CD14-positive monocyte (primary cell): ENCODE measurements at regions not wholly inside any gene's neighbourhood (a gene's known extent, or its start where the extent isn't known, plus 50 kb on each side); places are given as distances from the start of the nearest gene placed in this dataset.

Experiments
- DNase-seq, 3 donors: peaks; one replicate each; pipeline ENCODE4 v3.0.0-alpha.2; 2011 to 2022
- H2AFZ ChIP-seq: 2 replicates; pipeline ENCODE4 v1.6.0; 2012; ENCODE audit warnings: mild to moderate bottlenecking, low read depth, low read length, inconsistent platforms; ENCODE audit not compliant: insufficient read depth, poor library complexity, severe bottlenecking
- H3K27ac ChIP-seq, 2 donors: 1 replicate in 1 of 2; 2 replicates in 1 of 2; pipeline ENCODE4 v1.5.1; 2012 to 2013; ENCODE audit warnings: low read length in 2 of 2, control low read depth in 1 of 2, inconsistent platforms in 1 of 2, low read depth in 1 of 2, mild to moderate bottlenecking in 1 of 2
- H3K27me3 ChIP-seq, 2 donors: one replicate each; pipeline versions ENCODE4 v1.6.0 to v1.6.1; 2011 to 2013; ENCODE audit warnings: low read length in 2 of 2; ENCODE audit not compliant: control insufficient read depth in 2 of 2, insufficient read depth in 2 of 2
- H3K36me3 ChIP-seq, 2 donors: replicated peaks in 1 of 2; 1 replicate in 1 of 2; 2 replicates in 1 of 2; pipeline versions ENCODE4 v1.5.1 to v1.6.1; 2012 to 2013; ENCODE audit warnings: low read length in 2 of 2, control low read depth in 1 of 2, inconsistent platforms in 1 of 2, mild to moderate bottlenecking in 1 of 2; ENCODE audit not compliant: insufficient read depth in 2 of 2, control insufficient read depth in 1 of 2
- H3K4me1 ChIP-seq, 2 donors: 1 replicate in 1 of 2; 2 replicates in 1 of 2; pipeline versions ENCODE4 v1.5.1 to v1.6.1; 2012 to 2013; ENCODE audit warnings: low read length in 2 of 2, control low read depth in 1 of 2, inconsistent platforms in 1 of 2, mild to moderate bottlenecking in 1 of 2, moderate library complexity in 1 of 2; ENCODE audit not compliant: insufficient read depth in 2 of 2, control insufficient read depth in 1 of 2
- H3K4me2 ChIP-seq: replicated peaks from 2 replicates; pipeline ENCODE3; 2012; ENCODE audit warnings: low read length, moderate library complexity, mild to moderate bottlenecking; ENCODE audit not compliant: poor library complexity, severe bottlenecking; ENCODE audit errors: extremely low read depth
- H3K4me3 ChIP-seq, 3 experiments: fragments of 200-600 bp in 1 of 3; sonication (generic) in 1 of 3; replicated peaks in 1 of 3; 1 replicate in 2 of 3; 2 replicates in 1 of 3; pipeline ENCODE4 v1.5.1; 2011 to 2013; ENCODE audit warnings: low read length in 3 of 3, mild to moderate bottlenecking in 3 of 3, control low read depth in 2 of 3, low read depth in 2 of 3, inconsistent platforms in 1 of 3, moderate library complexity in 1 of 3
- H3K79me2 ChIP-seq: 2 replicates; pipeline ENCODE4 v1.6.0; 2012; ENCODE audit warnings: mild to moderate bottlenecking, control low read depth, inconsistent platforms, low read length, moderate library complexity; ENCODE audit not compliant: insufficient read depth
- H3K9ac ChIP-seq: 2 replicates; pipeline ENCODE4 v1.6.0; 2017; ENCODE audit warnings: low read length, mild to moderate bottlenecking; ENCODE audit not compliant: insufficient read depth, poor library complexity, severe bottlenecking
- H3K9me3 ChIP-seq, 2 donors: replicated peaks in 1 of 2; 1 replicate in 1 of 2; 2 replicates in 1 of 2; pipeline versions ENCODE4 v1.5.1 to v1.6.1; 2012 to 2013; ENCODE audit warnings: low read length in 2 of 2, control low read depth in 1 of 2; ENCODE audit not compliant: control insufficient read depth in 1 of 2, insufficient read depth in 1 of 2
- H4K20me1 ChIP-seq: 2 replicates; pipeline ENCODE4 v1.6.0; 2012; ENCODE audit warnings: mild to moderate bottlenecking, low read length, control low read depth, moderate library complexity; ENCODE audit not compliant: insufficient read depth
- H3K27ac Mint-ChIP-seq, 7 donors: one replicate each; pipeline ENCODE4 v1.8.0; 2020; ENCODE audit warnings: mild to moderate bottlenecking in 7 of 7, mixed read lengths in 7 of 7, moderate library complexity in 6 of 7, inconsistent platforms in 2 of 7
- H3K27me3 Mint-ChIP-seq, 3 donors: one replicate each; pipeline ENCODE4 v1.8.0; 2021 to 2022; ENCODE audit warnings: low read depth in 3 of 3, mild to moderate bottlenecking in 3 of 3, mixed read lengths in 3 of 3, moderate library complexity in 3 of 3, inconsistent platforms in 1 of 3
- H3K36me3 Mint-ChIP-seq, 2 donors: one replicate each; pipeline ENCODE4 v1.8.0; 2020; ENCODE audit warnings: mixed read lengths in 2 of 2, inconsistent platforms in 1 of 2, mild to moderate bottlenecking in 1 of 2
- H3K4me1 Mint-ChIP-seq: one replicate; pipeline ENCODE4 v1.8.0; 2020; ENCODE audit warnings: mild to moderate bottlenecking, mixed read lengths
- H3K4me3 Mint-ChIP-seq, 2 donors: one replicate each; pipeline ENCODE4 v1.8.0; 2020; ENCODE audit warnings: mild to moderate bottlenecking in 2 of 2, mixed read lengths in 2 of 2, moderate library complexity in 1 of 2
- H3K9me3 Mint-ChIP-seq, 7 donors: one replicate each; pipeline ENCODE4 v1.8.0; 2020 to 2022; ENCODE audit warnings: mixed read lengths in 7 of 7, mild to moderate bottlenecking in 6 of 7, moderate library complexity in 6 of 7, inconsistent platforms in 2 of 7
- WGBS: methylation state at CpG from one replicate; pipeline ENCODE4 v1.1.5; 2013; ENCODE audit warnings: missing lambda C conversion rate; ENCODE audit not compliant: insufficient coverage; 5-methylcytosine and 5-hydroxymethylcytosine counted together
- intact Hi-C, 2 donors: fragments of 100-400 bp; cut with micrococcal nuclease; formaldehyde crosslinking; loops; one replicate each; pipeline versions ENCODE4 v1.15.0 to v1.15.1; 2023
- TF ChIP-seq, protein P1 (sequence below): fragments of 200-600 bp; IDR thresholded peaks from one replicate; pipeline ENCODE4 v1.8.0; 2022; ENCODE audit warnings: antibody characterized with exemption, mild to moderate bottlenecking

DNA sequence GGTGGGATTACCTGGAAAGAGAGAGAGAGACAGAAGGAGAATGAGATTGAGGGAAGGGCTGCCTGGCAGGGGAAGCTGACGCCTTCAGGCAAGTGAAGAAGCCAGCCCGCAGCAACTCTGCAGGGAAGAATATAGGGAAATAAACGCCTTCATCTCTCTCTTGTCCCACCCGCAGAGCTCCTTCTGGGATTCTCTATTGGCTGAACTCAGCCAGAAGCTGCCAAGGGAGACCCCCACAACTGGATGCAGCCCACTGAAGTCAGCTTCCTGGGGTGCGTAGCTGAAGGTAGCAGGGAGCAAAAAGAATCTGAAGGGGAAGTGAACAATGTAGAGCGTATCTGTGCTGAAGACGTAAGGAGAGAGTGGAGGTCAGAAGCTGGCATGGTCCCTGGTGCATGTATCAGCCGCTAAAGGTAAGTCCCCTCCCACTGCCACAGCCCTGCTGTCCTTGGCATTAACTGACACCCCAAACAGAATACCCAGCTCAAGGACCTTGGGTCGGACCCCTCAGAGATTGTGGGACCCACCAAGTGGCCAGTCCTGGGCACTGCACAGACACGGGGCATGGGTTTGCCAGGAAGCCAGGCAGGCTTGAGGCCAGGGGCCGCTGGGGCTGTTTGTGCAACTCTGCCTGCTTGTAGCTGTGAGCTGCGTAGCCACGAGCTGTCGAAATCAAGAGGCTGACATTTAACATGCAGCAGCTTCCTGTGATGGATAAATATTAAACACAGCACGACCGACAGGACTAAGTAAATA is 469.9 kb downstream of the MN1 start:
- no peaks in the 10 kb centered on the region for H3K9me3 ChIP-seq
- TF ChIP-seq, protein P1, sequence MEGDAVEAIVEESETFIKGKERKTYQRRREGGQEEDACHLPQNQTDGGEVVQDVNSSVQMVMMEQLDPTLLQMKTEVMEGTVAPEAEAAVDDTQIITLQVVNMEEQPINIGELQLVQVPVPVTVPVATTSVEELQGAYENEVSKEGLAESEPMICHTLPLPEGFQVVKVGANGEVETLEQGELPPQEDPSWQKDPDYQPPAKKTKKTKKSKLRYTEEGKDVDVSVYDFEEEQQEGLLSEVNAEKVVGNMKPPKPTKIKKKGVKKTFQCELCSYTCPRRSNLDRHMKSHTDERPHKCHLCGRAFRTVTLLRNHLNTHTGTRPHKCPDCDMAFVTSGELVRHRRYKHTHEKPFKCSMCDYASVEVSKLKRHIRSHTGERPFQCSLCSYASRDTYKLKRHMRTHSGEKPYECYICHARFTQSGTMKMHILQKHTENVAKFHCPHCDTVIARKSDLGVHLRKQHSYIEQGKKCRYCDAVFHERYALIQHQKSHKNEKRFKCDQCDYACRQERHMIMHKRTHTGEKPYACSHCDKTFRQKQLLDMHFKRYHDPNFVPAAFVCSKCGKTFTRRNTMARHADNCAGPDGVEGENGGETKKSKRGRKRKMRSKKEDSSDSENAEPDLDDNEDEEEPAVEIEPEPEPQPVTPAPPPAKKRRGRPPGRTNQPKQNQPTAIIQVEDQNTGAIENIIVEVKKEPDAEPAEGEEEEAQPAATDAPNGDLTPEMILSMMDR = peak; percentile 22
- Mint-ChIP-seq H3K4me1 (peaks cover 14% of the 10 kb centered on the region), H3K27me3 (peaks cover 2 to 15% (median 11%) of the 10 kb centered on the region in 3 donors), H3K27ac (peak overlapping the region in 1 of 7 donors; percentile 65), H3K4me3 (peak overlapping the region; percentile 34 to 65), H3K9me3 (peaks cover 0 to 11% (median 3%) of the 10 kb centered on the region in 7 donors), H3K36me3 (no peaks in the 10 kb centered on the region)
- intact Hi-C loops = no loop called here
- no peaks in the 10 kb centered on the region for H3K79me2 ChIP-seq
- no peaks in the 10 kb centered on the region for H4K20me1 ChIP-seq
- peaks cover 3 to 4% of the 10 kb centered on the region in 2 donors for H3K4me1 ChIP-seq
- 10% methylated on average over 5 of the region's 16 CpGs for whole genome bisulfite sequencing
- peak in 1 of 3 donors; percentile 20 for DNase-seq
- H3K4me2 ChIP-seq = peak overlapping the region; percentile 32
- H3K27me3 ChIP-seq = peaks cover 0 to 3% of the 10 kb centered on the region in 2 donors
- no peak overlapping the region for H3K27ac ChIP-seq
- H2AFZ ChIP-seq = peak overlapping the region; percentile 37
- no peaks in the 10 kb centered on the region for H3K36me3 ChIP-seq
- H3K4me3 ChIP-seq = no peak overlapping the region
- H3K9ac ChIP-seq = no peak overlapping the region

DNA sequence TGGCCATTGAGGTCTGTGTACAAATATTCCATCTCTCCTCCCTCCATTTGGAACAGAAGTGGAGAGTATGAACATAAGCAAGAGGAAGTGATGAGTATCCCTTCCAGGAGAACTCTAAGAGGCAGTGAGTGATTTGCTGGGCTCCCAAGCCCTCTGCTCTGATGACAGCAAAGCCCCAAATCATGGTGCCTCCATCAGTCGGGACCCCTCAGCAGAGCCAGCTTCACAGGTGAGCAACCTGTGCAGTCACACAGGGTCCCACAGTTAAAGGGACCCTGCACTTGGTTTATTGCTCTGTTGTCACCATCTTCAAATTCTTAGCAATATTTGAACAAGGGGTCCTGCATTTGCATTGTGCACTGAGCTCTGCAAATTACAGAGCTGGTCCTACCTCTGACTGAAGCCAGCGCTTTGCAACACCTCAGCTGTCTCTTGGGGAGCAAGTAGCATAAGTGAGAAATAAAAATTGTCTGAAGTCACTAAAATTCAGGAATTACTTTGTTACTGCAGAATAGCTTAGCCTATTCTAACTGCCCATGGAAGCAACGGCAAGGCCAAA is 466.4 kb downstream of the MN1 start:
- H3K4me3 ChIP-seq = no peak overlapping the region
- 100% methylated on average over 2 of the region's 3 CpGs for WGBS
- H4K20me1 ChIP-seq = no peaks in the 10 kb centered on the region
- peaks cover 0 to 3% of the 10 kb centered on the region in 2 donors for H3K27me3 ChIP-seq
- no peaks in the 10 kb centered on the region for H3K79me2 ChIP-seq
- H3K4me2 ChIP-seq = no peak overlapping the region
- no peak overlapping the region for H2AFZ ChIP-seq
- peaks cover 0 to 11% (median 3%) of the 10 kb centered on the region in 7 donors for H3K9me3 Mint-ChIP-seq
- intact Hi-C loops = no loop called here
- H3K4me3 Mint-ChIP-seq = no peak overlapping the region
- TF ChIP-seq, protein P1 = no peak
- H3K36me3 Mint-ChIP-seq = no peaks in the 10 kb centered on the region
- DNase-seq = no peak
- H3K9me3 ChIP-seq = no peaks in the 10 kb centered on the region
- H3K4me1 Mint-ChIP-seq = peaks cover 12% of the 10 kb centered on the region
- no peaks in the 10 kb centered on the region for H3K36me3 ChIP-seq
- H3K27me3 Mint-ChIP-seq = peaks cover 2 to 9% (median 5%) of the 10 kb centered on the region in 3 donors
- peaks cover 3 to 4% of the 10 kb centered on the region in 2 donors for H3K4me1 ChIP-seq
- no peak overlapping the region for H3K27ac Mint-ChIP-seq
- no peak overlapping the region for H3K9ac ChIP-seq
- H3K27ac ChIP-seq = no peak overlapping the region
